ENCODE measurements at regions not wholly inside any gene's neighbourhood (a gene's known extent, or its start where the extent isn't known, plus 50 kb on each side); places are given as distances from the start of the nearest gene placed in this dataset.
"Not testable (repeated sequence)": the region's sequence is repeated elsewhere in the genome, so short reads cannot be mapped to it uniquely, and the experiment has no call there.

- not testable (repeated sequence) for H3K4me1 Mint-ChIP-seq, H3K4me3 Mint-ChIP-seq, ATAC-seq
These were observed 1692.0 kb downstream of the SPATA31A7 start for GRCh38 chr9:62881811-62882210.

GRCh38 chr9:62882717-62883116, 1692.9 kb downstream of the SPATA31A7 start:
- H3K27ac Mint-ChIP-seq, H3K4me3 Mint-ChIP-seq, H3K9me3 Mint-ChIP-seq, ATAC-seq, DNase-seq, H3K4me1 Mint-ChIP-seq: not testable (repeated sequence)
- H3K27me3 Mint-ChIP-seq = peaks cover 32% of the 10 kb centered on the region

More at GRCh38 chr9:62881811-62882210, 1692.0 kb downstream of the SPATA31A7 start:
- not testable (repeated sequence) for DNase-seq, H3K9me3 Mint-ChIP-seq, H3K27ac Mint-ChIP-seq
- H3K27me3 Mint-ChIP-seq = peaks cover 32% of the 10 kb centered on the region

- not testable (repeated sequence) for H3K4me1 Mint-ChIP-seq, H3K27me3 Mint-ChIP-seq, H3K27ac Mint-ChIP-seq, H3K4me3 Mint-ChIP-seq, H3K9me3 Mint-ChIP-seq, ATAC-seq, DNase-seq
These were observed 1706.9 kb downstream of the SPATA31A7 start for GRCh38 chr9:62896692-62897091.

GRCh38 chr9:62897411-62898225, 1707.8 kb downstream of the SPATA31A7 start:
- DNase-seq = peak; percentile 53 to 64
- H3K27ac Mint-ChIP-seq = peak overlapping the region in 1 of 2 donors; percentile 99
- not testable (repeated sequence) for ATAC-seq, H3K4me1 Mint-ChIP-seq, H3K9me3 Mint-ChIP-seq, H3K27me3 Mint-ChIP-seq
- peak overlapping the region; percentile 79 to 99 for H3K4me3 Mint-ChIP-seq

GRCh38 chr9:62899666-62900065, 1709.8 kb downstream of the SPATA31A7 start:
- H3K4me3 Mint-ChIP-seq, ATAC-seq, H3K4me1 Mint-ChIP-seq, DNase-seq, H3K27me3 Mint-ChIP-seq, H3K9me3 Mint-ChIP-seq, H3K27ac Mint-ChIP-seq: not testable (repeated sequence)

- H3K9me3 Mint-ChIP-seq, H3K4me1 Mint-ChIP-seq, H3K4me3 Mint-ChIP-seq, H3K27me3 Mint-ChIP-seq, ATAC-seq, DNase-seq, H3K27ac Mint-ChIP-seq: not testable (repeated sequence)
These were observed 1714.2 kb downstream of the SPATA31A7 start for GRCh38 chr9:62904061-62904460.

- not testable (repeated sequence) for H3K4me3 Mint-ChIP-seq, H3K27ac Mint-ChIP-seq, DNase-seq, H3K27me3 Mint-ChIP-seq, ATAC-seq, H3K4me1 Mint-ChIP-seq, H3K9me3 Mint-ChIP-seq
These were observed 1715.9 kb downstream of the SPATA31A7 start for GRCh38 chr9:62905722-62906121.

GRCh38 chr9:62907866-62908265, 1718.0 kb downstream of the SPATA31A7 start:
- not testable (repeated sequence) for DNase-seq, H3K4me1 Mint-ChIP-seq, ATAC-seq, H3K4me3 Mint-ChIP-seq, H3K9me3 Mint-ChIP-seq, H3K27ac Mint-ChIP-seq, H3K27me3 Mint-ChIP-seq

- not testable (repeated sequence) for H3K27me3 Mint-ChIP-seq, H3K4me1 Mint-ChIP-seq, H3K27ac Mint-ChIP-seq, H3K4me3 Mint-ChIP-seq, DNase-seq, ATAC-seq, H3K9me3 Mint-ChIP-seq
These were observed 1718.4 kb downstream of the SPATA31A7 start for GRCh38 chr9:62908271-62908670.

- not testable (repeated sequence) for ATAC-seq
These were observed 1719.6 kb downstream of the SPATA31A7 start for GRCh38 chr9:62909447-62909846.

GRCh38 chr9:62912278-62912677, 1722.4 kb downstream of the SPATA31A7 start:
- H3K4me1 Mint-ChIP-seq, H3K27me3 Mint-ChIP-seq, H3K4me3 Mint-ChIP-seq, ATAC-seq, DNase-seq, H3K27ac Mint-ChIP-seq, H3K9me3 Mint-ChIP-seq: not testable (repeated sequence)

More at GRCh38 chr9:62909447-62909846, 1719.6 kb downstream of the SPATA31A7 start:
- not testable (repeated sequence) for H3K27ac Mint-ChIP-seq, H3K9me3 Mint-ChIP-seq, H3K27me3 Mint-ChIP-seq, H3K4me1 Mint-ChIP-seq, H3K4me3 Mint-ChIP-seq, DNase-seq

- not testable (repeated sequence) for H3K27me3 Mint-ChIP-seq, H3K4me3 Mint-ChIP-seq, H3K27ac Mint-ChIP-seq, H3K4me1 Mint-ChIP-seq, H3K9me3 Mint-ChIP-seq
- DNase-seq (peak in 1 of 2 donors; percentile 26), ATAC-seq (peak; percentile 54)
These were observed 1725.3 kb downstream of the SPATA31A7 start for GRCh38 chr9:62915168-62915567.

GRCh38 chr9:62915661-62916060, 1725.8 kb downstream of the SPATA31A7 start:
- H3K4me3 Mint-ChIP-seq, H3K27me3 Mint-ChIP-seq, H3K4me1 Mint-ChIP-seq, DNase-seq, H3K9me3 Mint-ChIP-seq, H3K27ac Mint-ChIP-seq: not testable (repeated sequence)
- ATAC-seq = peak; percentile 97

GRCh38 chr9:62918648-62919385, 1729.0 kb downstream of the SPATA31A7 start:
- not testable (repeated sequence) for DNase-seq, ATAC-seq, H3K4me3 Mint-ChIP-seq, H3K9me3 Mint-ChIP-seq, H3K4me1 Mint-ChIP-seq, H3K27ac Mint-ChIP-seq, H3K27me3 Mint-ChIP-seq

GRCh38 chr9:62931484-62931883, 1741.6 kb downstream of the SPATA31A7 start:
- not testable (repeated sequence) for ATAC-seq, H3K9me3 Mint-ChIP-seq, H3K4me1 Mint-ChIP-seq, H3K27ac Mint-ChIP-seq, H3K27me3 Mint-ChIP-seq, H3K4me3 Mint-ChIP-seq, DNase-seq

GRCh38 chr9:62952840-62953239, 1763.0 kb downstream of the SPATA31A7 start:
- not testable (repeated sequence) for H3K4me1 Mint-ChIP-seq, DNase-seq, H3K4me3 Mint-ChIP-seq, H3K27me3 Mint-ChIP-seq, ATAC-seq, H3K27ac Mint-ChIP-seq, H3K9me3 Mint-ChIP-seq

Data from stimulated activated naive CD8-positive, alpha-beta T cell treated with anti-CD3 and anti-CD28 coated beads, Interleukin-15, amount 100 ng/mL, for 72 hours (primary cell).